T-helper 17 cell (primary cell): ENCODE measurements at regions not wholly inside any gene's neighbourhood (a gene's known extent, or its start where the extent isn't known, plus 50 kb on each side); places are given as distances from the start of the nearest gene placed in this dataset.
A peak's percentile ranks its signal among the peaks of the same experiment; 100 is the strongest.

Experiments used
- ATAC-seq: fragments of 150-1000 bp; cut with Tn5 transposase; 2 replicates; pipeline ENCODE4 v1.10.0; 2021; ENCODE audit warnings: mild to moderate bottlenecking, moderate library complexity
- DNase-seq, 3 donors: peaks; one replicate each; pipeline versions ENCODE4 v3.0.0 to v3.0.0-alpha.2; 2020 to 2021
- H3K9me3 ChIP-seq: one replicate; pipeline ENCODE4 v1.7.0; 2013; ENCODE audit warnings: low read length, mild to moderate bottlenecking; ENCODE audit not compliant: control insufficient read depth, poor library complexity, severe bottlenecking
- H3K27ac Mint-ChIP-seq: one replicate; pipeline ENCODE4 v1.8.0; 2022; ENCODE audit warnings: mild to moderate bottlenecking, moderate library complexity, mixed read lengths
- H3K27me3 Mint-ChIP-seq: one replicate; pipeline ENCODE4 v1.8.0; 2022; ENCODE audit warnings: mixed read lengths
- H3K36me3 Mint-ChIP-seq: one replicate; pipeline ENCODE4 v1.8.0; 2022; ENCODE audit warnings: low read depth, mixed read lengths
- H3K4me1 Mint-ChIP-seq: one replicate; pipeline ENCODE4 v1.8.0; 2022; ENCODE audit warnings: mild to moderate bottlenecking, mixed read lengths
- H3K4me3 Mint-ChIP-seq: one replicate; pipeline ENCODE4 v1.8.0; 2022; ENCODE audit warnings: mild to moderate bottlenecking, moderate library complexity, mixed read lengths

DNA sequence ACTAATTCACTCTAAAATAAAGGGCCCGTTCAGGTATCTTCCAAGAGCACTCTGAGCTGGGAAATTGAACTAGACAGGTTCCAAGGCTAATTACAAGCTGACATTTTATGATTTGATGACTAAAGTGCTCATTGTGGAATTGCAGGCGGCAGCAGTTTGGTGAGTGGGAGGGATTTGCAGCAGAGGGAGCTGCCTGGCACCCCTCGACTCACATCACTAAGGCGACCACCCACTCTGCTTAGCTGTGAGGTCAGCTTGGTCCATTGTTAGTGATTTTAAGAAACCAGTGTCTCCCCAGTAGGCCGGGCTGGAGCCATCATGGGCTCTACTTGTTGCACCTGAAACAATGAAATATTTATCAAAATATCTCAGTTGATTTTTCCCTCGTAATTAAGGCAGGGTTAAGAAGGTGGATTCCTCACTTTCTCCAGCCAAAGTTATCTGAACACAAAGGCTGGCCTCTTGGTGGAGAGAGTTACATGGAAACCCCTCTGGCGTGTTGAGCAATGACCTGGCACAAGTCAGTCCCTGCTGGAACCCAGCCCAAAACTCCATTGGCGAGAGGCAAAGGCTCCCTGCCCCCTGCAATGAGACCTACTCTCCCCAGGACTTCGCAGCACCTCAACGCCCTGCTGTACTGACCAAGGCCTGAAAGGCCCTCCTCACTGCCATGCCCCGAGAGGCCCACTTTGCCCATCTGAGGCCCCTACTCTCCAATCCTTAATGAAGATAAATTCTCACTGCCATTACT lies 65.0 kb upstream of the ATP2B2 start:
- H3K4me3 Mint-ChIP-seq = no peak overlapping the region
- no peaks in the 10 kb centered on the region for H3K4me1 Mint-ChIP-seq
- peaks cover 40% of the 10 kb centered on the region for H3K27me3 Mint-ChIP-seq
- no peak for ATAC-seq
- H3K9me3 ChIP-seq = no peaks in the 10 kb centered on the region
- DNase-seq = no peak
- H3K36me3 Mint-ChIP-seq = no peaks in the 10 kb centered on the region
- no peak overlapping the region for H3K27ac Mint-ChIP-seq

GRCh38 chr3:10574101-10574620 lies 68.8 kb upstream of the ATP2B2 start:
- DNase-seq = no peak
- H3K9me3 ChIP-seq = no peaks in the 10 kb centered on the region
- no peak for ATAC-seq
- no peaks in the 10 kb centered on the region for H3K4me1 Mint-ChIP-seq
- H3K27me3 Mint-ChIP-seq = peaks cover 35% of the 10 kb centered on the region
- no peaks in the 10 kb centered on the region for H3K36me3 Mint-ChIP-seq
- H3K27ac Mint-ChIP-seq = peak overlapping the region; percentile 24
- no peak overlapping the region for H3K4me3 Mint-ChIP-seq

DNA sequence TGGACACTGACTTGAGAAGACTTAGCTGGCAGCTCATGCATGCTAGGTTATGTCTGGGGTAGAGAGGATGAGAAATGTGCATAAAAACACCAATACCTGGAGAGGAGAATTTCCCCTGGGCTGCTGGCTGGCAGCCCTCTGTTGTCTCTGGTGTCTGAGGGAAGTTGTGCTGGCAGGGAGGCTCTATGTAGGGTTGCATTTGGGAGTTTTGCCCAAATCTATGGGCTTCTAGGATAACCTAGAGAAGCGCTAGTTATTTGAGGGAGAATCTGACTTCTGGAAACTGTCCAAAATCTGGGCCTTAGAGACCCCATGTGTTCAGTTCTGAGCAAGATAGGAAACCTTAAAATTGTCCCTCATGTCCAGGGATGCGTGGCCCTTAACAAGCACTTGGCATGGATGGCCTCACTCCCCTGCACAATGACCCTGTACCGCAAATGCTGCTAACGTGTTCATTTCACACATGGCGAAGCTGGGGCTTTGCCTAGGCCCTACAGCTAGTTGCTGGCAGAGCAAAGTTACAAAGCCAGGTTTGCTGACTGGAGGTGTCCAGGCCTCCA lies 70.3 kb upstream of the ATP2B2 start:
- peaks cover 35% of the 10 kb centered on the region for H3K27me3 Mint-ChIP-seq
- DNase-seq (no peak), ATAC-seq (no peak)
- H3K27ac Mint-ChIP-seq = no peak overlapping the region
- no peaks in the 10 kb centered on the region for H3K36me3 Mint-ChIP-seq
- no peak overlapping the region for H3K4me3 Mint-ChIP-seq
- no peaks in the 10 kb centered on the region for H3K4me1 Mint-ChIP-seq
- no peaks in the 10 kb centered on the region for H3K9me3 ChIP-seq

DNA sequence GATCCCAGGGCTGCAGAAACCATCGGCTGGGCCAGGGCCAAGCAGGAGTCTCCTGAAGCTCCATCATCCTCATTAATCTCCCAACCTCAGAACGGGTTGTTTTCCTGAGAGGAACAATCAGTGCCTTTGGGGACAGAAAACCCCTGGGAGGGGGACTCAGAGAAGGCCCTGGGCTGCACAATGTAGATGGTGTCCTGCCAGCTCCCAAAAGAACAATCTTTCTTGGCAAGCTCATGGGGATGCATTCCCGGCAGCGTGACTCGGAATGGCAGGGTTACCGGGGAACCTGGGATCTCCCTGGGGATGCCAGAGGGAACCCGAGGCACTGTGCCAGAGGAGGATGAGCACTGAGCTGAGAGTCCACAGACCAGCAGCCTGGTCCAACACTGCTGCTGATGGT lies 72.1 kb upstream of the ATP2B2 start:
- peaks cover 6% of the 10 kb centered on the region for H3K4me1 Mint-ChIP-seq
- H3K27ac Mint-ChIP-seq = no peak overlapping the region
- no peak for ATAC-seq
- H3K36me3 Mint-ChIP-seq = no peaks in the 10 kb centered on the region
- no peak for DNase-seq
- peaks cover 37% of the 10 kb centered on the region for H3K27me3 Mint-ChIP-seq
- no peak overlapping the region for H3K4me3 Mint-ChIP-seq
- H3K9me3 ChIP-seq = no peaks in the 10 kb centered on the region

- peaks cover 46% of the 10 kb centered on the region for H3K27me3 Mint-ChIP-seq
- H3K27ac Mint-ChIP-seq = no peak overlapping the region
- peaks cover 5% of the 10 kb centered on the region for H3K36me3 Mint-ChIP-seq
- H3K9me3 ChIP-seq = no peaks in the 10 kb centered on the region
- no peak overlapping the region for H3K4me3 Mint-ChIP-seq
- H3K4me1 Mint-ChIP-seq = peaks cover 10% of the 10 kb centered on the region
- DNase-seq (no peak), ATAC-seq (no peak)
Observed at GRCh38 chr3:10580426-10580825, 75.0 kb upstream of the ATP2B2 start.

- no peak overlapping the region for H3K4me3 Mint-ChIP-seq
- no peak for ATAC-seq
- no peak overlapping the region for H3K27ac Mint-ChIP-seq
- DNase-seq = no peak
- H3K36me3 Mint-ChIP-seq = peaks cover 6% of the 10 kb centered on the region
- H3K9me3 ChIP-seq = no peaks in the 10 kb centered on the region
- H3K27me3 Mint-ChIP-seq = peaks cover 52% of the 10 kb centered on the region
- H3K4me1 Mint-ChIP-seq = peaks cover 10% of the 10 kb centered on the region
Observed at GRCh38 chr3:10581251-10581650, 75.9 kb upstream of the ATP2B2 start.

- H3K4me3 Mint-ChIP-seq = no peak overlapping the region
- H3K36me3 Mint-ChIP-seq = peaks cover 6% of the 10 kb centered on the region
- DNase-seq (no peak), ATAC-seq (no peak)
- H3K9me3 ChIP-seq = no peaks in the 10 kb centered on the region
- H3K4me1 Mint-ChIP-seq = peaks cover 11% of the 10 kb centered on the region
- H3K27me3 Mint-ChIP-seq = peaks cover 54% of the 10 kb centered on the region
- H3K27ac Mint-ChIP-seq = no peak overlapping the region
Observed at GRCh38 chr3:10581716-10582115, 76.3 kb upstream of the ATP2B2 start.

- H3K27me3 Mint-ChIP-seq = peaks cover 58% of the 10 kb centered on the region
- H3K4me3 Mint-ChIP-seq = no peak overlapping the region
Observed at GRCh38 chr3:10582733-10583132, 77.3 kb upstream of the ATP2B2 start.

DNA sequence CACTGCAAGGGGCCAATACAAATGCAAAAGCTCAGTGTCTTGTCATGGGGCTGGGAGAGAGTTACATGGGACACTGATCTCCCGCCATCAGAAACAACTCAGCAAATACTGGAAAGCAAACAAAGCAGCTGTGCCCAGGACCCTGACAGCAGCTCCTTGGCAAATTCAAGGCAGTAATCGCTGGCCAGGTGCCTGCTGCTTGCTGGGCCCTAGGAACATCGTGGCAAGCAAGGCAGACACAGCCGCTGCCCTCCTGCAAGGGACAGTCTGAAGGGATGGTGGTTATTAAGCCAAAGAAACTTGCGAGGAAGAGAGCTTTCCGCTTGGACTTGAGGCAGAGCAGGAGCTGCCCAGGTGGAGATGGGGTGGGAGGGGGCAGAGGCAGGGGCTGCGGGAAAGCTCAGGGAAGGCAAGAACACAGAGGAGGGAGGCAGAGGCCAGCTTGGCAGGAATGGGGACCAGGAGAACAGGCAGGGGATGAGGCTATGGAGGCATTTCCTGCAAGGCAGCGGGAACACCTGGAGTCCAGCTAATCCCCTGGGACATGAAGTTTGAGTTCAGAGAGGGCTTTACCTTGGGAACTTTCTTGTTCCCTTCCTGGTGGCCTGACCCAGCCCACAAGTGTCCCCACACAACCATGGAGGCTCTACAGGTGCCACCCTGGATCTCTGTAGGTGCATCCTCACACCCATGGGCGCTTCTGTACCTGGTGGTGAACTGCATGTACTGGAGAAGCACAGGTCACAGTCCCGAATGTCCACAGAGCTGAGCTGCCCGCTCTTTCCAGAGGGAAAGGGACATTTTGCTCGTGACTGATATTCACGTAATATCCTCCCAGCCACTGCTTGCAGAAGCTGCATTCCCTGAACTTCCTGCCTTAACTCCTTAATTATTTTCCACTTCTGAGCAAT lies 78.7 kb upstream of the ATP2B2 start:
- no peak for DNase-seq
- Mint-ChIP-seq H3K4me1 (peaks cover 13% of the 10 kb centered on the region), H3K4me3 (no peak overlapping the region), H3K36me3 (peaks cover 6% of the 10 kb centered on the region), H3K27ac (no peak overlapping the region), H3K27me3 (peaks cover 63% of the 10 kb centered on the region)
- ATAC-seq = no peak
- no peaks in the 10 kb centered on the region for H3K9me3 ChIP-seq

More at GRCh38 chr3:10582733-10583132, 77.3 kb upstream of the ATP2B2 start:
- Mint-ChIP-seq H3K36me3 (peaks cover 6% of the 10 kb centered on the region), H3K4me1 (peaks cover 13% of the 10 kb centered on the region), H3K27ac (no peak overlapping the region)
- DNase-seq (no peak), ATAC-seq (no peak)
- H3K9me3 ChIP-seq = no peaks in the 10 kb centered on the region

GRCh38 chr3:10585945-10586344 lies 80.6 kb upstream of the ATP2B2 start:
- peaks cover 72% of the 10 kb centered on the region for H3K27me3 Mint-ChIP-seq
- H3K4me3 Mint-ChIP-seq = no peak overlapping the region
- H3K27ac Mint-ChIP-seq = no peak overlapping the region
- DNase-seq (no peak), ATAC-seq (no peak)
- H3K9me3 ChIP-seq = no peaks in the 10 kb centered on the region
- H3K4me1 Mint-ChIP-seq = peaks cover 13% of the 10 kb centered on the region
- H3K36me3 Mint-ChIP-seq = peaks cover 6% of the 10 kb centered on the region

DNA sequence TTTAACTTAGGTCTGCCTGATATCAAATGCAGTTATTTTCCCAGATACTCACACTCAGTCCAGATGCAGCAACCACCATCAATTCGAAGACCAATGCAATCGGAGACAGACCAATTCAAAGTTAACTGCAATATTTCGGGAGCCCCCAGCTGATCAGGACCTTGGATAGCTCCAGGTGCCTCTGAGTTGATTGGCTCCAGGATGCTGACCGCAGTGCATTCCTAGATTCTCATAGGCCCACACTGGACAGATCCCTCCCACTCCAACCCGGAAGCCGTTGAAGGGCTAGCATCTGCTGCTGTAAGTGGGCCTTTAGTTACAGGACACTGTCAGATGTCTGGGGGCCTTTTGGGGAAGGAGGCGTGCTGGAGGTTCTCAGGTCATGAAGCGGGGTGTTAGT lies 89.5 kb upstream of the ATP2B2 start:
- H3K4me3 Mint-ChIP-seq = no peak overlapping the region
- H3K27me3 Mint-ChIP-seq = peaks cover 18% of the 10 kb centered on the region
- H3K27ac Mint-ChIP-seq = no peak overlapping the region
- no peaks in the 10 kb centered on the region for H3K36me3 Mint-ChIP-seq
- ATAC-seq (peak; percentile 68), DNase-seq (peak in 2 of 3 donors; percentile 12 to 14)
- H3K4me1 Mint-ChIP-seq = peaks cover 3% of the 10 kb centered on the region
- H3K9me3 ChIP-seq = no peaks in the 10 kb centered on the region

DNA sequence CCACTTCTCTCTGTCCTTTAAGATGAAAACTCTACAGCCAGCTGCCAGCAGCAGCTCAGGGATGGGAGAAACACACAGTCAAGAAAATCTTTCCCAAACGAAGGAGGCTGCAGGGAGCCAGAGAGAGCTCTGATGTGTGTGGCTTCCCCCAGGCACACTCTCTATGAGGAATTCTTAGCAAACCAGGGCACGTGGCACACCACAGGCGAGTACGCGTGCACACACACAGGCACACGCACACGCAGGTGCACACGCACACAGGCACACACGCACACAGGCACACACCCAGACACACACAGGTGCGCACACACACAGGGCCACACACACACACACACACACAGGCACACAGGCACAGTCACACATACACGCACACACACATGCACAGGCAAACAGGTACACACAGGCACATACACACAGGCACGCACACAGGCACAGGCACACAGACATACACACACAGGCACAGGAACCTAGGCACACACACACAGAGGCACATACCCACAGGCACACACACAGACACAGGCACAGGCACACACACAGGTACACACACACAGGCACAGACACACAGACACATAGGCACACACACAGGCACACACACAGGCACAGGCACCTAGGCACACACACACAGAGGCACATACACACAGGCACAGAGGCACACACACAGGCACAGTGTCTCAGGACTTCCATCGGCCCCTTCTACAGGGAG lies 91.5 kb upstream of the ATP2B2 start:
- no peak overlapping the region for H3K27ac Mint-ChIP-seq
- H3K4me3 Mint-ChIP-seq = no peak overlapping the region
- peaks cover 3% of the 10 kb centered on the region for H3K4me1 Mint-ChIP-seq
- H3K9me3 ChIP-seq = no peaks in the 10 kb centered on the region
- no peak for DNase-seq
- no peak for ATAC-seq
- peaks cover 10% of the 10 kb centered on the region for H3K27me3 Mint-ChIP-seq
- no peaks in the 10 kb centered on the region for H3K36me3 Mint-ChIP-seq

DNA sequence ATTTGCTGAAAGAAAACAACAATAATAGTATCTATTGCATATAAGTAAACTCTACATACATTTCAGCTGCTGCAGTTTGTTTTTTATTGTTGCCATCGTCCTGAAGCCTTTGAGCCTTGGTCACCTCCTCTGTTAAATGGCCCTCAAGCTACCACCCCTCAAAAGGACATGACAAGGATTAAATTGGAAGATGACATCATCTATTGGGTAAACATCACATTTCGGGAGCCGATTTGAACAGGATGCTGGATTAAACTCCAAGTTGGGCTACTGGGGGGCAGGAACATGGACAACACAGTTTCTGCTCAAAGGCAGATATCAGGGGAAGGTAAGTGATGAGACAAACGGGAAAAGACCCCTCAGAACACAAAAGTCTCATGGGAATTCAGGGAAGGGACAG lies 92.3 kb upstream of the ATP2B2 start:
- Mint-ChIP-seq H3K4me1 (peaks cover 9% of the 10 kb centered on the region), H3K27me3 (peaks cover 10% of the 10 kb centered on the region), H3K36me3 (no peaks in the 10 kb centered on the region), H3K27ac (no peak overlapping the region), H3K4me3 (no peak overlapping the region)
- ATAC-seq (no peak), DNase-seq (no peak)
- no peaks in the 10 kb centered on the region for H3K9me3 ChIP-seq
